Neural cell (in vitro differentiated cells): ENCODE measurements at regions not wholly inside any gene's neighbourhood (a gene's known extent, or its start where the extent isn't known, plus 50 kb on each side); places are given as distances from the start of the nearest gene placed in this dataset.

ENCODE experiments used
- CTCF ChIP-seq: fragments of 450-650 bp; IDR thresholded peaks from 2 replicates; pipeline ENCODE4 v1.5.1; 2014; ENCODE audit warnings: antibody characterized with exemption, mild to moderate bottlenecking, moderate library complexity; ENCODE audit not compliant: poor library complexity, severe bottlenecking
- EP300 ChIP-seq: fragments of 450-650 bp; conservative IDR thresholded peaks from 2 replicates; pipeline ENCODE4 v1.6.1; 2014; ENCODE audit warnings: antibody characterized with exemption, mild to moderate bottlenecking, moderate library complexity; ENCODE audit not compliant: poor library complexity, severe bottlenecking
- EZH2 ChIP-seq: fragments of 200-600, 300-800 bp; shearing (Covaris generic), sonication (generic); IDR thresholded peaks from 2 replicates; pipeline ENCODE4 v1.6.1; 2014; ENCODE audit warnings: antibody characterized with exemption, low read length, borderline replicate concordance, mild to moderate bottlenecking; ENCODE audit not compliant: insufficient read depth, poor library complexity, severe bottlenecking
- MXI1 ChIP-seq: fragments of 450-650 bp; conservative IDR thresholded peaks from 2 replicates; pipeline ENCODE4 v1.6.1; 2014; ENCODE audit warnings: antibody characterized with exemption, mild to moderate bottlenecking; ENCODE audit not compliant: poor library complexity, severe bottlenecking
- POLR2AphosphoS5 ChIP-seq: IDR thresholded peaks from 2 replicates; pipeline ENCODE4 v1.6.1; 2012
- RAD21 ChIP-seq: fragments of 450-650 bp; conservative IDR thresholded peaks from 2 replicates; pipeline ENCODE4 v1.6.1; 2014; ENCODE audit warnings: antibody characterized with exemption, mild to moderate bottlenecking, moderate library complexity
- REST ChIP-seq: IDR thresholded peaks from 2 replicates; pipeline ENCODE4 v1.6.1; 2012; ENCODE audit warnings: borderline replicate concordance
- SMC3 ChIP-seq: fragments of 450-650 bp; conservative IDR thresholded peaks from 2 replicates; pipeline ENCODE4 v1.6.1; 2014; ENCODE audit warnings: antibody characterized with exemption, mild to moderate bottlenecking, moderate library complexity; ENCODE audit not compliant: poor library complexity
- TAF1 ChIP-seq: IDR thresholded peaks from 2 replicates; pipeline ENCODE4 v1.6.1; 2012; ENCODE audit warnings: low read depth

GRCh38 chr22:47645923-47646322 lies 883.5 kb downstream of the TBC1D22A start:
- no peak for TF ChIP-seq REST
- no peak for TF ChIP-seq CTCF
- TF ChIP-seq EZH2: no peak
- TF ChIP-seq MXI1: no peak
- no peak for TF ChIP-seq SMC3
- no peak for TF ChIP-seq POLR2AphosphoS5
- no peak for TF ChIP-seq TAF1
- TF ChIP-seq EP300: no peak
- no peak for TF ChIP-seq RAD21
